SK-N-SH treated with all-trans-retinoic acid at 6 μM for 48 hours (cell line): ENCODE measurements at regions not wholly inside any gene's neighbourhood (a gene's known extent, or its start where the extent isn't known, plus 50 kb on each side); places are given as distances from the start of the nearest gene placed in this dataset.

Source experiments
- BACH2 ChIP-seq: fragments of 250-450 bp; sonication (Bioruptor Pico); IDR thresholded peaks from 2 replicates; pipeline ENCODE4 v1.9.0; 2021; ENCODE audit warnings: mild to moderate bottlenecking, borderline replicate concordance
- ISL1 ChIP-seq: fragments of 250-450 bp; sonication (Bioruptor Pico); IDR thresholded peaks from 2 replicates; pipeline ENCODE4 v2.1.2; 2022; ENCODE audit warnings: mild to moderate bottlenecking, moderate library complexity
- RARB ChIP-seq: fragments of 250-450 bp; sonication (Bioruptor Pico); IDR thresholded peaks from 2 replicates; pipeline ENCODE4 v1.8.0; 2021; ENCODE audit warnings: mild to moderate bottlenecking, moderate library complexity
- TOX ChIP-seq: fragments of 250-450 bp; sonication (Bioruptor Pico); IDR thresholded peaks from 2 replicates; pipeline ENCODE4 v1.8.0; 2021; ENCODE audit warnings: mild to moderate bottlenecking, moderate library complexity, borderline replicate concordance
- ZFP30 ChIP-seq: fragments of 450-650 bp; formaldehyde crosslinking; IDR thresholded peaks from 2 replicates; pipeline ENCODE4 v1.5.0; 2022; ENCODE audit warnings: mild to moderate bottlenecking, moderate library complexity
- ZNF565 ChIP-seq: fragments of 450-650 bp; formaldehyde crosslinking; conservative IDR thresholded peaks from 2 replicates; pipeline ENCODE4 v1.5.0; 2020; ENCODE audit warnings: low read depth, mild to moderate bottlenecking, moderate library complexity
- TF ChIP-seq, protein P1 (sequence below): fragments of 250-450 bp; sonication (Bioruptor Pico); IDR thresholded peaks from 2 replicates; pipeline ENCODE4 v1.5.0; 2020; ENCODE audit warnings: mild to moderate bottlenecking, moderate library complexity
- TF ChIP-seq, protein P2 (sequence below): fragments of 250-450 bp; sonication (Bioruptor Pico); IDR thresholded peaks from 2 replicates; pipeline ENCODE4 v1.8.0; 2020; ENCODE audit warnings: mild to moderate bottlenecking, moderate library complexity, borderline replicate concordance

DNA sequence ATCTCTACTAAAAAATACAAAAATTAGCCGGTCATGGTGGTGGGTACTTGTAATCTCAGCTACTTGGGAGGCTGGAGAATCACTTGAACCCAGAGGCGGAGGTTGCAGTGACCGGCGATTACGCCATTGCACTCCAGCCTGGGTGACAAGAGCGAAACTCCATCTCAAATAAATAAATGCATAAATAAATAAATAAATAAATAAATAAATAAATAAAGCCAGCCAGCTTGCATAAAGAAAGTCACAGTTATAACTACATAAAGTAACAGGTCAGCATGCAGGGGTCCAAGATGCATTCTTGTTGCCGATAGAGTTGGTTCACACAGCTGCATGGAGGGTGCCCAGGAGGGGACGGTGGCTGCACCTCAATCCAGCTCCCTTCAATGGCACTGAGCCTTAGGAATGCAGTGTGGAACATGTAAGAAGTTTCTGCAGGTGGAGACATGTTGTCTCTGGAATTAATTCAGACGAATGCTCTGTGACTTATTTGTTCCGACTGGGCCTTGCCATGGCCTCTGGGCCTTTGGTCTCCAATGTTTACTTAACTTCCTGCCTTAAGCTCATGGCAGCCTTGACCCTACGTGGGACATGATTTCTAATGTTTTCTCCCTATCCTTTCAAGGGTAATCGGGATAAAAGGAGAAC lies 159.6 kb upstream of the PRKCQ start:
- TF ChIP-seq TOX (CRISPR knock-in tag) (no peak), ZFP30 (CRISPR knock-in tag) (no peak), ISL1 (CRISPR knock-in tag) (no peak), ZNF565 (no peak), BACH2 (CRISPR knock-in tag) (no peak), RARB (CRISPR knock-in tag) (no peak)
- TF ChIP-seq, protein P1, sequence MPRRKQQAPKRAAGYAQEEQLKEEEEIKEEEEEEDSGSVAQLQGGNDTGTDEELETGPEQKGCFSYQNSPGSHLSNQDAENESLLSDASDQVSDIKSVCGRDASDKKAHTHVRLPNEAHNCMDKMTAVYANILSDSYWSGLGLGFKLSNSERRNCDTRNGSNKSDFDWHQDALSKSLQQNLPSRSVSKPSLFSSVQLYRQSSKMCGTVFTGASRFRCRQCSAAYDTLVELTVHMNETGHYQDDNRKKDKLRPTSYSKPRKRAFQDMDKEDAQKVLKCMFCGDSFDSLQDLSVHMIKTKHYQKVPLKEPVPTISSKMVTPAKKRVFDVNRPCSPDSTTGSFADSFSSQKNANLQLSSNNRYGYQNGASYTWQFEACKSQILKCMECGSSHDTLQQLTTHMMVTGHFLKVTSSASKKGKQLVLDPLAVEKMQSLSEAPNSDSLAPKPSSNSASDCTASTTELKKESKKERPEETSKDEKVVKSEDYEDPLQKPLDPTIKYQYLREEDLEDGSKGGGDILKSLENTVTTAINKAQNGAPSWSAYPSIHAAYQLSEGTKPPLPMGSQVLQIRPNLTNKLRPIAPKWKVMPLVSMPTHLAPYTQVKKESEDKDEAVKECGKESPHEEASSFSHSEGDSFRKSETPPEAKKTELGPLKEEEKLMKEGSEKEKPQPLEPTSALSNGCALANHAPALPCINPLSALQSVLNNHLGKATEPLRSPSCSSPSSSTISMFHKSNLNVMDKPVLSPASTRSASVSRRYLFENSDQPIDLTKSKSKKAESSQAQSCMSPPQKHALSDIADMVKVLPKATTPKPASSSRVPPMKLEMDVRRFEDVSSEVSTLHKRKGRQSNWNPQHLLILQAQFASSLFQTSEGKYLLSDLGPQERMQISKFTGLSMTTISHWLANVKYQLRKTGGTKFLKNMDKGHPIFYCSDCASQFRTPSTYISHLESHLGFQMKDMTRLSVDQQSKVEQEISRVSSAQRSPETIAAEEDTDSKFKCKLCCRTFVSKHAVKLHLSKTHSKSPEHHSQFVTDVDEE (CRISPR knock-in tag): no peak
- TF ChIP-seq, protein P2, sequence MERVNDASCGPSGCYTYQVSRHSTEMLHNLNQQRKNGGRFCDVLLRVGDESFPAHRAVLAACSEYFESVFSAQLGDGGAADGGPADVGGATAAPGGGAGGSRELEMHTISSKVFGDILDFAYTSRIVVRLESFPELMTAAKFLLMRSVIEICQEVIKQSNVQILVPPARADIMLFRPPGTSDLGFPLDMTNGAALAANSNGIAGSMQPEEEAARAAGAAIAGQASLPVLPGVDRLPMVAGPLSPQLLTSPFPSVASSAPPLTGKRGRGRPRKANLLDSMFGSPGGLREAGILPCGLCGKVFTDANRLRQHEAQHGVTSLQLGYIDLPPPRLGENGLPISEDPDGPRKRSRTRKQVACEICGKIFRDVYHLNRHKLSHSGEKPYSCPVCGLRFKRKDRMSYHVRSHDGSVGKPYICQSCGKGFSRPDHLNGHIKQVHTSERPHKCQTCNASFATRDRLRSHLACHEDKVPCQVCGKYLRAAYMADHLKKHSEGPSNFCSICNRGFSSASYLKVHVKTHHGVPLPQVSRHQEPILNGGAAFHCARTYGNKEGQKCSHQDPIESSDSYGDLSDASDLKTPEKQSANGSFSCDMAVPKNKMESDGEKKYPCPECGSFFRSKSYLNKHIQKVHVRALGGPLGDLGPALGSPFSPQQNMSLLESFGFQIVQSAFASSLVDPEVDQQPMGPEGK (CRISPR knock-in tag): no peak
